Stomach smooth muscle (tissue), 2 donors: ENCODE measurements at regions not wholly inside any gene's neighbourhood (a gene's known extent, or its start where the extent isn't known, plus 50 kb on each side); places are given as distances from the start of the nearest gene placed in this dataset.

ENCODE experiments used
- H3K27ac ChIP-seq: one replicate; pipeline ENCODE4 v1.7.0; 2013; ENCODE audit warnings: mild to moderate bottlenecking, low read length, inconsistent platforms
- H3K27me3 ChIP-seq, 2 donors: one replicate each; pipeline ENCODE4 v1.7.0; 2013; ENCODE audit warnings: low read length in 2 of 2; ENCODE audit not compliant: insufficient read depth in 2 of 2, control insufficient read depth in 1 of 2
- H3K36me3 ChIP-seq, 2 donors: one replicate each; pipeline ENCODE4 v1.7.0; 2013; ENCODE audit warnings: low read length in 2 of 2; ENCODE audit not compliant: control insufficient read depth in 2 of 2, insufficient read depth in 2 of 2
- H3K4me1 ChIP-seq: one replicate; pipeline ENCODE4 v1.7.0; 2013; ENCODE audit warnings: low read length; ENCODE audit not compliant: control insufficient read depth, insufficient read depth
- H3K4me3 ChIP-seq, 2 donors: one replicate each; pipeline ENCODE4 v1.7.0; 2013; ENCODE audit warnings: low read length in 2 of 2
- H3K9ac ChIP-seq, 2 donors: one replicate each; pipeline ENCODE4 v1.7.0; 2013; ENCODE audit warnings: low read length in 2 of 2, mild to moderate bottlenecking in 1 of 2
- H3K9me3 ChIP-seq, 2 donors: one replicate each; pipeline ENCODE4 v1.7.0; 2013; ENCODE audit warnings: low read length in 2 of 2; ENCODE audit not compliant: control insufficient read depth in 2 of 2
- donor health status: healthy.
- donor health status: Pancreatic carcinoma.

- Histone ChIP-seq H3K27ac (no peak overlapping the region), H3K36me3 (no peaks in the 10 kb centered on the region), H3K4me1 (no peaks in the 10 kb centered on the region), H3K4me3 (no peak overlapping the region), H3K27me3 (no peaks in the 10 kb centered on the region), H3K9ac (no peak overlapping the region), H3K9me3 (no peaks in the 10 kb centered on the region)
Measured at GRCh38 chr9:28293369-28294090, 720.2 kb upstream of the C9orf72 start.

- Histone ChIP-seq H3K4me1 (no peaks in the 10 kb centered on the region), H3K27ac (no peak overlapping the region), H3K4me3 (no peak overlapping the region)
Measured at GRCh38 chr9:28301281-28301680, 728.0 kb upstream of the C9orf72 start.

GRCh38 chr9:28317745-28318144 lies 744.5 kb upstream of the C9orf72 start:
- no peaks in the 10 kb centered on the region for H3K9me3 ChIP-seq
- H3K27me3 ChIP-seq = no peaks in the 10 kb centered on the region
- no peak overlapping the region for H3K4me3 ChIP-seq
- H3K27ac ChIP-seq = no peak overlapping the region
- H3K4me1 ChIP-seq = no peaks in the 10 kb centered on the region
- H3K9ac ChIP-seq = no peak overlapping the region
- no peaks in the 10 kb centered on the region for H3K36me3 ChIP-seq

More at GRCh38 chr9:28301281-28301680, 728.0 kb upstream of the C9orf72 start:
- Histone ChIP-seq H3K9ac (no peak overlapping the region), H3K27me3 (no peaks in the 10 kb centered on the region), H3K9me3 (peaks cover 0 to 2% of the 10 kb centered on the region in 2 donors), H3K36me3 (no peaks in the 10 kb centered on the region)

- Histone ChIP-seq H3K4me1 (no peaks in the 10 kb centered on the region), H3K36me3 (no peaks in the 10 kb centered on the region), H3K4me3 (no peak overlapping the region), H3K9ac (no peak overlapping the region), H3K27ac (no peak overlapping the region), H3K27me3 (no peaks in the 10 kb centered on the region), H3K9me3 (no peaks in the 10 kb centered on the region)
Measured at GRCh38 chr9:28318515-28318914, 745.2 kb upstream of the C9orf72 start.

- Histone ChIP-seq H3K27me3 (no peaks in the 10 kb centered on the region), H3K9me3 (no peaks in the 10 kb centered on the region), H3K4me3 (no peak overlapping the region), H3K36me3 (no peaks in the 10 kb centered on the region), H3K9ac (no peak overlapping the region), H3K27ac (no peak overlapping the region), H3K4me1 (no peaks in the 10 kb centered on the region)
Measured at GRCh38 chr9:28319981-28320380, 746.7 kb upstream of the C9orf72 start.

GRCh38 chr9:28320616-28321015 lies 747.3 kb upstream of the C9orf72 start:
- no peaks in the 10 kb centered on the region for H3K36me3 ChIP-seq
- no peak overlapping the region for H3K9ac ChIP-seq

GRCh38 chr9:28329323-28329722 lies 756.0 kb upstream of the C9orf72 start:
- Histone ChIP-seq H3K4me1 (no peaks in the 10 kb centered on the region), H3K4me3 (no peak overlapping the region), H3K27ac (no peak overlapping the region), H3K9me3 (no peaks in the 10 kb centered on the region), H3K36me3 (no peaks in the 10 kb centered on the region), H3K9ac (no peak overlapping the region), H3K27me3 (no peaks in the 10 kb centered on the region)

More at GRCh38 chr9:28320616-28321015, 747.3 kb upstream of the C9orf72 start:
- Histone ChIP-seq H3K9me3 (no peaks in the 10 kb centered on the region), H3K4me1 (no peaks in the 10 kb centered on the region), H3K27me3 (no peaks in the 10 kb centered on the region), H3K27ac (no peak overlapping the region), H3K4me3 (no peak overlapping the region)

GRCh38 chr9:28332648-28333047 lies 759.4 kb upstream of the C9orf72 start:
- Histone ChIP-seq H3K36me3 (no peaks in the 10 kb centered on the region), H3K9ac (no peak overlapping the region), H3K27me3 (no peaks in the 10 kb centered on the region), H3K4me1 (no peaks in the 10 kb centered on the region), H3K4me3 (no peak overlapping the region), H3K27ac (no peak overlapping the region), H3K9me3 (no peaks in the 10 kb centered on the region)

GRCh38 chr9:28341913-28342312 lies 768.6 kb upstream of the C9orf72 start:
- Histone ChIP-seq H3K4me1 (no peaks in the 10 kb centered on the region), H3K27ac (no peak overlapping the region), H3K36me3 (no peaks in the 10 kb centered on the region), H3K9me3 (no peaks in the 10 kb centered on the region), H3K27me3 (no peaks in the 10 kb centered on the region), H3K4me3 (no peak overlapping the region), H3K9ac (no peak overlapping the region)

GRCh38 chr9:28342815-28343338 lies 769.6 kb upstream of the C9orf72 start:
- H3K9me3 ChIP-seq = no peaks in the 10 kb centered on the region
- no peaks in the 10 kb centered on the region for H3K4me1 ChIP-seq
- no peak overlapping the region for H3K27ac ChIP-seq
- H3K36me3 ChIP-seq = no peaks in the 10 kb centered on the region
- no peak overlapping the region for H3K4me3 ChIP-seq
- no peak overlapping the region for H3K9ac ChIP-seq
- no peaks in the 10 kb centered on the region for H3K27me3 ChIP-seq

- Histone ChIP-seq H3K27ac (no peak overlapping the region), H3K9ac (no peak overlapping the region), H3K27me3 (no peaks in the 10 kb centered on the region), H3K4me3 (no peak overlapping the region), H3K9me3 (no peaks in the 10 kb centered on the region), H3K36me3 (no peaks in the 10 kb centered on the region), H3K4me1 (no peaks in the 10 kb centered on the region)
Measured at GRCh38 chr9:28363151-28363562, 789.9 kb upstream of the C9orf72 start.
